Osteoblast (primary cell): ENCODE measurements at regions not wholly inside any gene's neighbourhood (a gene's known extent, or its start where the extent isn't known, plus 50 kb on each side); places are given as distances from the start of the nearest gene placed in this dataset.

ENCODE experiments used
- DNase-seq: peaks from one replicate; pipeline ENCODE4 v3.0.0; 2011; ENCODE audit warnings: low spot score, mixed read lengths; ENCODE audit not compliant: insufficient read length; ENCODE audit errors: missing footprints
- H2AFZ ChIP-seq: 2 replicates; pipeline ENCODE4 v1.6.0; 2011; ENCODE audit warnings: mild to moderate bottlenecking, low read length
- H3K27ac ChIP-seq: 2 replicates; pipeline ENCODE4 v1.5.1; 2011; ENCODE audit warnings: mild to moderate bottlenecking, low read depth, low read length, moderate library complexity
- H3K27me3 ChIP-seq: 2 replicates; pipeline ENCODE4 v1.6.0; 2012; ENCODE audit warnings: mild to moderate bottlenecking, control low read depth, inconsistent platforms, low read length, moderate library complexity; ENCODE audit not compliant: insufficient read depth
- H3K36me3 ChIP-seq: 2 replicates; pipeline ENCODE4 v1.5.1; 2011; ENCODE audit warnings: mild to moderate bottlenecking, low read length, control low read depth, moderate library complexity; ENCODE audit not compliant: insufficient read depth
- H3K4me1 ChIP-seq: 2 replicates; pipeline ENCODE4 v1.5.1; 2011; ENCODE audit warnings: mild to moderate bottlenecking, low read length, control low read depth, moderate library complexity; ENCODE audit not compliant: insufficient read depth
- H3K4me2 ChIP-seq: 2 replicates; pipeline ENCODE4 v1.6.0; 2011; ENCODE audit warnings: mild to moderate bottlenecking, low read length; ENCODE audit not compliant: insufficient read depth
- H3K4me3 ChIP-seq: fragments of 200-600 bp; sonication (generic); 3 replicates; pipeline ENCODE4 v1.5.1; 2012; ENCODE audit warnings: mild to moderate bottlenecking, low read length, inconsistent platforms; ENCODE audit not compliant: insufficient read depth
- H3K79me2 ChIP-seq: 2 replicates; pipeline ENCODE4 v1.6.0; 2012; ENCODE audit warnings: mild to moderate bottlenecking, low read length, control low read depth, inconsistent platforms; ENCODE audit not compliant: insufficient read depth
- H3K9me3 ChIP-seq: 2 replicates; pipeline ENCODE4 v1.5.1; 2011; ENCODE audit warnings: low read depth, low read length, control low read depth
- H4K20me1 ChIP-seq: 2 replicates; pipeline ENCODE4 v1.6.0; 2012; ENCODE audit warnings: mild to moderate bottlenecking, low read length, control low read depth; ENCODE audit not compliant: insufficient read depth
- TF ChIP-seq, protein P1 (sequence below): IDR thresholded peaks from 2 replicates; pipeline ENCODE4 v1.5.1; 2011; ENCODE audit warnings: mild to moderate bottlenecking, low read depth, low read length, moderate library complexity; ENCODE audit errors: extremely low read depth

DNA sequence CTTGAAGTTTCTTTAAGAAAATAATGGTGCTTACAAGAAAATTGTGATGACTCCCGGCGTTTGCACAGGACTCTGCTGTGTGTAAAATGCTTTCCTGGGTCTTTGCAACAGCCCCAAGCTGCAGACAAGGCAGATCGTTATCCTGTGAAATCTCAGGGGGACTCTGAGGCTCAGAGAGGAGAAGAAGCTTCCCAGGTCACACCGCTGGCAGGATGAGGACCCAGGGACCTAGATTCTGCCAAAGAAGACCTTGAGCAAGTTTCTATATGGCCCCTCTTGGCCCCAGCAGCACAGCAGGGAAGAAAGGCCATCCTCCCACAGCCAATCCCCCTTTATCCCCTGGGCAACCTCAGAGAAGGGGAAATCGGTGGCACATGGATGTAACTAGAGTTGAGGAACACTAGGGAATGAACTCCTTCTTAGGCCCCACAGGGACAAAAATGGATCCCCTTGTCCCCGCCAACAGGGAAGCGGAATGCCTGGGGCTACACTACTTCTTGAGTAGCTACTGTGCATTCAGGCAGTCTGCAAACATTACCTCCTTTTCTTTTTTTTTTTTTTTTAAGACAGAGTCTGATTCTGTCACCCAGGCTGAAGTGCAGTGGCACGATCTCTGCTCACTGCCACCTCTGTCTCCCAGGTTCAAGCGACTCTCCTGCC lies 72.8 kb downstream of the CPN2 start:
- H3K4me2 ChIP-seq, result peak overlapping the region; percentile 60
- no peaks in the 10 kb centered on the region for H3K9me3 ChIP-seq
- H3K4me1 ChIP-seq, result peaks cover 35% of the 10 kb centered on the region
- H4K20me1 ChIP-seq, result peaks cover 2% of the 10 kb centered on the region
- H3K4me3 ChIP-seq, result no peak overlapping the region
- no peaks in the 10 kb centered on the region for H3K27me3 ChIP-seq
- H3K79me2 ChIP-seq, result no peaks in the 10 kb centered on the region
- peak overlapping the region; percentile 83 for H2AFZ ChIP-seq
- no peak for DNase-seq
- TF ChIP-seq, protein P1, sequence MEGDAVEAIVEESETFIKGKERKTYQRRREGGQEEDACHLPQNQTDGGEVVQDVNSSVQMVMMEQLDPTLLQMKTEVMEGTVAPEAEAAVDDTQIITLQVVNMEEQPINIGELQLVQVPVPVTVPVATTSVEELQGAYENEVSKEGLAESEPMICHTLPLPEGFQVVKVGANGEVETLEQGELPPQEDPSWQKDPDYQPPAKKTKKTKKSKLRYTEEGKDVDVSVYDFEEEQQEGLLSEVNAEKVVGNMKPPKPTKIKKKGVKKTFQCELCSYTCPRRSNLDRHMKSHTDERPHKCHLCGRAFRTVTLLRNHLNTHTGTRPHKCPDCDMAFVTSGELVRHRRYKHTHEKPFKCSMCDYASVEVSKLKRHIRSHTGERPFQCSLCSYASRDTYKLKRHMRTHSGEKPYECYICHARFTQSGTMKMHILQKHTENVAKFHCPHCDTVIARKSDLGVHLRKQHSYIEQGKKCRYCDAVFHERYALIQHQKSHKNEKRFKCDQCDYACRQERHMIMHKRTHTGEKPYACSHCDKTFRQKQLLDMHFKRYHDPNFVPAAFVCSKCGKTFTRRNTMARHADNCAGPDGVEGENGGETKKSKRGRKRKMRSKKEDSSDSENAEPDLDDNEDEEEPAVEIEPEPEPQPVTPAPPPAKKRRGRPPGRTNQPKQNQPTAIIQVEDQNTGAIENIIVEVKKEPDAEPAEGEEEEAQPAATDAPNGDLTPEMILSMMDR, result no peak
- H3K27ac ChIP-seq, result peak overlapping the region; percentile 78
- no peaks in the 10 kb centered on the region for H3K36me3 ChIP-seq

DNA sequence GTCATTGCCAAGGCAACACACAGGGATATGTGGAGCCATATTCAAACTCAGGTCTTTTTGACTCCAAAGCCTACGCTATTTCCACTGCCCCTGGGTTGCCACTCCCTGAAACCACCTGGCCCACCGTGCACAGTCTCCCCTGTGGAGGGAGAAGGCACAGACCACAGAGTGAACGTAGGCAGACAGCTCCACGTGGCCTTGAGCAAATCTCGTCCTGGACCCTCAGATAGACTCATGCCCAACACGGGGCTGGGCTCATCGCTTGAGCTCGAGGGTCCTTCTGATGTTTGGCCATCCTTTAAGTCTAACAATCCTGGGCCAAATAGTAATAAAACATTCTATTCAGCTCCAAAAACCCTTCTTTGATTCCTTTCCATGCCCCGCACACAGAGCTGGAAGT lies 72.0 kb downstream of the CPN2 start:
- Histone ChIP-seq H3K4me1 (peaks cover 33% of the 10 kb centered on the region), H3K4me2 (no peak overlapping the region), H2AFZ (no peak overlapping the region), H3K27me3 (no peaks in the 10 kb centered on the region), H3K9me3 (no peaks in the 10 kb centered on the region), H4K20me1 (peaks cover 2% of the 10 kb centered on the region), H3K36me3 (no peaks in the 10 kb centered on the region), H3K27ac (no peak overlapping the region), H3K79me2 (no peaks in the 10 kb centered on the region), H3K4me3 (no peak overlapping the region)
- TF ChIP-seq, protein P1, result no peak
- no peak for DNase-seq

DNA sequence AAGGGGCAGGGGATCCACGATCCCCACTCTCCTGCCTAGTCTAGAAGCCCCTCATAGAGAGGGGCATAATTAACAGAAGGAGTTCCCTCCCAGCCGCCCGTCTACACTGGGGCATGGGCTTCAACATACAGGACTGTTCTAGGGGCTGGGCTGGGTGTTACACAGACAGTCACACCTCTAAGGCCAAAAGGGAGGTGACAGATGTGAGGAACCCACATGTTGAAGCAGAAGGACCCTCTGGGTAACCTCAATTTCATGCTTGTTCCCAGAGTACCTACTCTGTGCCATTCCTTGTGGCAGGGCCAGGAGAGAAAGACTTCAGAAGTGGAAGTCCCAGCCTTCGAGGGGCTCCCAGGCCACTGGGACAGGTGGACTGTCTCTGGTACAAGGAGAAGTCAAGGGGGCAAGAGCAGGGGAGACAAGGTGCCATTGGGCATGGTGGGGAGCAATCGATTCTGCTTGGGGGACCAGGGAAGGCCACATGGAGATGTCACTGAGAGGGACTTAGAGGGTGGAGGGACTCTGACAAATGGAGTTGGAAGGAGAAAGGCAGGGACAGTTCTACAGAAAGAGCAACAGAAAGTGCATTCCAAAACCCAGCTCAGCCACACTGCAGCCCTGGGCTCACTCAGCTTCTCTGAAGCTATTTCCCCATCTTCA lies 71.3 kb downstream of the CPN2 start:
- Histone ChIP-seq H3K27me3 (no peaks in the 10 kb centered on the region), H3K27ac (no peak overlapping the region), H2AFZ (no peak overlapping the region), H3K4me1 (peaks cover 27% of the 10 kb centered on the region), H3K4me2 (no peak overlapping the region), H4K20me1 (peaks cover 2% of the 10 kb centered on the region), H3K9me3 (no peaks in the 10 kb centered on the region), H3K79me2 (no peaks in the 10 kb centered on the region), H3K36me3 (no peaks in the 10 kb centered on the region), H3K4me3 (no peak overlapping the region)
- peak; percentile 53 for DNase-seq
- TF ChIP-seq, protein P1, result no peak

DNA sequence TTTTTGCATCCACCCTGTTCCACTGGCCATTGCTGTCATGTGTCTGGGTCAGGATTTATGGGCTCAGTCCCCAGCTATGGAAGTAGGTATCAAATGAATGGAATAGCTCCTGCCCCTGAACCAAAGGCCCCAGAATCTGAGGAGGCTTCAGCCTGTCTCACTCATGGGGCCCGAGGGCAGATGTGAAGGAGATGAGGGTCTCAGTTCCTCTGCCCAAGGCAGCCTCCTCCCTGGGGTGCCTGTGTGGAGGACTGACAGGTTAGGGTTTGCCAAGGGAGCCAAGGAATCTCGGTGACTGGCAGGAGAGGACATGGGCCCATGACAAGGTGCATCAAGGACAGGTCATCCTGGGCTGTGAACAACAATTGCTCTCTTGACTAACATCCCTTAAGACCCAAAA lies 70.4 kb downstream of the CPN2 start:
- Histone ChIP-seq H3K4me2 (no peak overlapping the region), H4K20me1 (no peaks in the 10 kb centered on the region), H3K27me3 (peaks cover 3% of the 10 kb centered on the region)

More for the DNA sequence above, 70.4 kb downstream of the CPN2 start:
- Histone ChIP-seq H2AFZ (no peak overlapping the region), H3K4me1 (peaks cover 29% of the 10 kb centered on the region), H3K27ac (no peak overlapping the region), H3K79me2 (no peaks in the 10 kb centered on the region), H3K36me3 (no peaks in the 10 kb centered on the region), H3K4me3 (no peak overlapping the region), H3K9me3 (no peaks in the 10 kb centered on the region)
- DNase-seq, result no peak
- TF ChIP-seq, protein P1, result no peak
